ENCODE measurements at regions not wholly inside any gene's neighbourhood (a gene's known extent, or its start where the extent isn't known, plus 50 kb on each side); places are given as distances from the start of the nearest gene placed in this dataset.

DNA sequence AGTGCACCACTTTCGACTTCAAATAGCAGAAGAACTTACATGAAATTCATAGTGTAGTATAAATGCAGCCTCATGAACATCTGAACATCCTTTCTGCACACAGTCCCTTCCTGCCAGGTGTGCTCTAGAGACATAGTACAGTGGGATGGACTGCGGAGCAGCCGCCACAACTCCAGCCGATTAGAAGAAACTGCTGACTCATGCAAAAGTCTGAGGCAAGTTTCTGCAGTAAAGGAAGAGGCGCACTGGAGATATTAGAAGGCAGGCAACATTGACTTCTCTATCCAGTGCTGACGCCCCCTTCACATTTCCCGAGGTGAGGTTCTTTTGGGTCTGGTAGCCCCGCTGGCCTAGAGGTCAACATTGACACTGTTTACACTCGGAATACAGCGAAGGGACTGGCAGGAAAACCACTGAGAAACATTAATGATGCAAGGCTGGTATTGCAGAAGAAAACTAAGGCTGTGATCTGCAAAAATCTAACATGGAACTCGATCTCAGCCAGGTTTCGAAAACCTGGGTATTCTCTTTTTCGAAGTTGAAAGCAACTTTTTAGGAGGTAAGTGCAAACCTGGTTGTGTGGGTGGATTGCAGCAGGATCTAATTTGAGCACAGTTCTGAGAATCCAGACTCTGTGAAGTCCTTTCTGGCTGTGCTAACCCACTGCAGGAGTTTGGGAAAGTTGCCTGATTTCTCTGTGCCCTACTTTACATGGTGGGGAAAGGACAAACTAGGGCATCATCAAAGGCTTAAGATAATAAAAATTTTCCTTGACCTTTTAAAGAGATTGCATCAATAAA, 90.7 kb downstream of the CDC7 start:
- no peaks in the 10 kb centered on the region for H3K27me3 ChIP-seq (ENCODE audit: insufficient read depth, low read length)
- H2AFZ ChIP-seq (ENCODE audit: low read length, unreplicated experiment), result no peak overlapping the region
- H3K79me2 ChIP-seq (ENCODE audit: control insufficient read depth, insufficient read depth, low read length, unreplicated experiment), result no peaks in the 10 kb centered on the region
- no peak overlapping the region for H3K4me3 ChIP-seq (ENCODE audit: low read depth, low read length)
- H3K4me1 ChIP-seq (ENCODE audit: control insufficient read depth, insufficient read depth, low read length, unreplicated experiment), result no peaks in the 10 kb centered on the region
- H3K36me3 ChIP-seq (ENCODE audit: insufficient read depth, low read length), result no peaks in the 10 kb centered on the region
- no peak overlapping the region for H3K27ac ChIP-seq (ENCODE audit: low read depth, low read length)

DNA sequence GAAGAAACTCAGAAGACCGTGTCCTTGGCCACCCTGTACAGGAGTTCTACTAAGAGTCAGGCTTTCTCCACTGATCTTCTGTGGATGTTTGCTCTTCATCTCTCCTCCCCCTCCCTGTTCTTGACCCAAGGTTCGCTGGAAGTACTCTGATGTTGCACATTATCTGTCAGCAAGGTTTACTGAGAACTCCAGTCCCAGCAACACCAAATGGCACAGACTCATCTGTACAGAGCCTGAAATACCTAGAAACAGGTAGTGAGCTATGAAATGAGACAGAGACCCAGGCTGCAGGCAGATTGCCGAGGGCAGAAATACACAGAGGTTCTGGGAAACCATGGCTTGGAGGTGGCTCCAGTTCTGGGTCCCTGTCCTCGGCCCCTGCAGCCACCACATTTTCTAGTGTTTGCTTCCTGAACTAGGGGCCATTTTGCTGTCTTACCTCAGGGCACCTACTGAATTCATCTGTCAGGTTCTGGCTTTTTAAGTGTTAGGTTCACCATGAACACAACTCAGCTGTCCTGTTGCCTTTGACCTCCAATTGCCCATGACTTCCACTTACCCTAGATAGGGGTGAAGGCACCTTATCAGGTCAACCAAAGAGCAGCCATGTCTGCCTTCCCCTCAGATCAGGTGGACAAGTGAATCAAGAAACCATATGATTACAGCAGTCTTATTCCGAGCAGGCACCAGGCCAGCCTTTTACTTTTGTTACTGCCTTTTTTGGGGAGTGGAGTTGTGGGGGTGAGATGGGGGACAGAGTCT, 92.2 kb downstream of the CDC7 start:
- Histone ChIP-seq H3K27me3 (ENCODE audit: insufficient read depth, low read length) (no peaks in the 10 kb centered on the region), H3K4me3 (ENCODE audit: low read depth, low read length) (no peak overlapping the region), H3K36me3 (ENCODE audit: insufficient read depth, low read length) (no peaks in the 10 kb centered on the region), H3K27ac (ENCODE audit: low read depth, low read length) (no peak overlapping the region), H2AFZ (ENCODE audit: low read length, unreplicated experiment) (no peak overlapping the region), H3K4me1 (ENCODE audit: control insufficient read depth, insufficient read depth, low read length, unreplicated experiment) (peaks cover 4% of the 10 kb centered on the region), H3K79me2 (ENCODE audit: control insufficient read depth, insufficient read depth, low read length, unreplicated experiment) (no peaks in the 10 kb centered on the region)

DNA sequence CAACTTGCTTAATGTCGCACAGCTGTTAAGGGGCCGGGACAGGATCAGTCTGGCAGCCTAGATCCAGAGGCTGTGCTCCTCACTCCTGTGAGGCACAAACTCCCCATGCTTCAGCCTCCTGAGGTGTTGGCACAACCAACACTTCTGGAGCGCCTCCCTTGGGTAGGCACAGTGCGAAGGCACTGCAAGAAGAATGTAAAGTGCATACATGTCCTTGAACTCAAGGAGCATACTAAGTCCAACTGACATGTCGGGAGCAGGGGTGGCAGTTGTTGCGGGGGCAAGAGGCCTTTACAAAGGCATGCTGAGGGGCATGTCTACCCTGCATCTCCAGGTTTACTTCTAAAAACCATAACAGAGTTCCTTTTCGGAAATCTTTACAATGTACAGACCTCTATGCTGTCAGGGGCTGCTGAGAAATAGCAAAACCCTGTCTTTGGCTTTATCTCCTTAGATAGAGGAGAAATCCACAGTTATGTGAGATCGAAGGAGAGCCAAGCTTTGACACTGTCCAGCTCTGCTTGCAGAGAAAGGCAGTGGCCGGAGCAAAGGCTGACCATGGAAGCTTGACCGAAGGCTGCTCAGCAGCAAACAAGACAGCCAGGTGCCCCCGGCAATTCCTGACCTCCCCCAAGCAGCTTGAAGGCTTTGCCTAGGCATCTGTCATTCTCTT, 93.9 kb downstream of the CDC7 start:
- Histone ChIP-seq H3K36me3 (ENCODE audit: insufficient read depth, low read length) (no peaks in the 10 kb centered on the region), H2AFZ (ENCODE audit: low read length, unreplicated experiment) (no peak overlapping the region), H3K79me2 (ENCODE audit: control insufficient read depth, insufficient read depth, low read length, unreplicated experiment) (no peaks in the 10 kb centered on the region), H3K4me3 (ENCODE audit: low read depth, low read length) (no peak overlapping the region), H3K27me3 (ENCODE audit: insufficient read depth, low read length) (no peaks in the 10 kb centered on the region), H3K4me1 (ENCODE audit: control insufficient read depth, insufficient read depth, low read length, unreplicated experiment) (peaks cover 4% of the 10 kb centered on the region), H3K27ac (ENCODE audit: low read depth, low read length) (no peak overlapping the region)

DNA sequence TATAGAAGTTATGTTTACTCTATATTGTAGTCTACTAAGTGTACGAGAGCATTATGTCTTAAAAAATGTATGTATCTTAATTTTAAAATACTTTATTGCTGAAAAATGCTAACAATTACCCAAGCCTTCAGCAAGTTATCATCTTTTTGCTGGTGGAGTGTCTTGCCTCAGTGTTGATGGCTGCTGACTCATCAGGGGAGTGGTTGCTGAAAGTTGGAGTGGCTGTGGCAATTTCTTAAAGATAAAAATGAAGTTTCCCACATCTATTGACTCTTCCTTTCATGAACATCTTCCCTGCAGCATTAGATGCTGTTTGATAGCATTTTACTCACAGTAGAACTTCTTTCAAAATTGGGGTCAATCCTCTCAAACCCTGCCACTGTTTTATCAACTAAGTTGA, 95.8 kb downstream of the CDC7 start:
- Histone ChIP-seq H3K36me3 (ENCODE audit: insufficient read depth, low read length) (no peaks in the 10 kb centered on the region), H2AFZ (ENCODE audit: low read length, unreplicated experiment) (no peak overlapping the region), H3K4me3 (ENCODE audit: low read depth, low read length) (no peak overlapping the region), H3K4me1 (ENCODE audit: control insufficient read depth, insufficient read depth, low read length, unreplicated experiment) (peaks cover 4% of the 10 kb centered on the region), H3K27me3 (ENCODE audit: insufficient read depth, low read length) (no peaks in the 10 kb centered on the region), H3K79me2 (ENCODE audit: control insufficient read depth, insufficient read depth, low read length, unreplicated experiment) (no peaks in the 10 kb centered on the region), H3K27ac (ENCODE audit: low read depth, low read length) (no peak overlapping the region)

DNA sequence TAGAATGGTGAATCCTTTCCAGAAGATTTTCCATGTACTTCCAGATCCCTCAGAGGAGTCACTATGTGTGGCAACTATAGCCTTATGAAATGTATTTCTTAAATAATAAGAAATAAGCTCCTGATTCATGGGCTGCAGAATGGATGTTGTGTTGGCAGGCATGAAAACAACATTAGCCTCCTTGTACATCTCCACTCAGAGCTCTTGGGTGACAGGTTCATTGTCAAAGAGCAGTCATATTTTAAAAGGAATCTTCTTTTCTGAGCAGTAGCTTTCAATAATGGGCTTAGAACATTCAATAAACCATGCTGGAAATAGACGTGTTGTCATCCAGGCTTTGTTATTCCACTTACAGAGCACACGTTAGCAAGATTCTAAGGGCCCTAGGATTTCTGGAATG, 96.6 kb downstream of the CDC7 start:
- peaks cover 5% of the 10 kb centered on the region for H3K4me1 ChIP-seq (ENCODE audit: control insufficient read depth, insufficient read depth, low read length, unreplicated experiment)
- H3K36me3 ChIP-seq (ENCODE audit: insufficient read depth, low read length), result no peaks in the 10 kb centered on the region
- H2AFZ ChIP-seq (ENCODE audit: low read length, unreplicated experiment), result no peak overlapping the region
- H3K27ac ChIP-seq (ENCODE audit: low read depth, low read length), result no peak overlapping the region
- no peaks in the 10 kb centered on the region for H3K79me2 ChIP-seq (ENCODE audit: control insufficient read depth, insufficient read depth, low read length, unreplicated experiment)
- no peaks in the 10 kb centered on the region for H3K27me3 ChIP-seq (ENCODE audit: insufficient read depth, low read length)
- H3K4me3 ChIP-seq (ENCODE audit: low read depth, low read length), result no peak overlapping the region

DNA sequence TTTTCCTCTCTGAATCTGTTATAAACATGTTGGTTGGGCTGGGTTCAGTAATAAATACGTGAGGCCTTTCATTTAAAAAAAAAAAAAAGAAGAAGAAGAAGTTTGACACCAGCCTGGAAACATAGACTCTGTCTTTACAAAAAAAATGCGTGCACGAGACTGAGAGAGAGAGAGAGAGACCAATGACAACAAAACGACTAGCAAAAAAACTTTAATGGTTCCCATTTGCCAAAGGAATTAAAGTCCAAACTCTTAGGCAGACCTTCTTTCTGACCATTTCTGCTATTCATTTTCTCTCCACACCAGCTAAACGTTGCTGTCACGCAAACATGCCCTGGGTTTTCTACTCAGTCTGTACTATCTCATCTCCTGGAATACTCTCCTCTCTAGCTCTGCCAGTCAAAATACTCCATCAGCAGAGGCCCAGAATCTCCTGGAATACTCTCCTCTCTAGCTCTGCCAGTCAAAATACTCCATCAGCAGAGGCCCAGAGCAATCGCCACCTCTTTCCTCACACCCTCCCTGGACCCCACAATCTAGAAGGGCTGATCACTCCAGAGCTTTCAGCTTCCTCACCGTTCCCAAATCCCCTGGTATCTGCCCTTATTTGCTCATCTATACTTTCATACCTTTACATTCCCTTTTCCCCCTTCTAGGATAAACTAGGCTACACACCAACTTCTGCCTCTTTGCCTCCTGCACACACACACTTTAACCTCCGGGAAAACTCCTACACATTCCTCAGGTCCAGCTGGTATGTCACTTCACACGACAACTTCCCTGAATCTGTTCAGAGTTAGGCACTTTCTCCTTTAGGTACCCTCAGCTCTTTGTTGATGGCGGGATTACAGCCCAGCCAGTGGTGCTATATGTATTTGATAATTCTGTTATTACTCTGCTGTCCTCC, 100.0 kb downstream of the CDC7 start:
- H3K4me1 ChIP-seq (ENCODE audit: control insufficient read depth, insufficient read depth, low read length, unreplicated experiment), result peaks cover 8% of the 10 kb centered on the region
- no peak overlapping the region for H3K27ac ChIP-seq (ENCODE audit: low read depth, low read length)
- no peak overlapping the region for H2AFZ ChIP-seq (ENCODE audit: low read length, unreplicated experiment)
- no peak overlapping the region for H3K4me3 ChIP-seq (ENCODE audit: low read depth, low read length)
- H3K27me3 ChIP-seq (ENCODE audit: insufficient read depth, low read length), result no peaks in the 10 kb centered on the region
- no peaks in the 10 kb centered on the region for H3K36me3 ChIP-seq (ENCODE audit: insufficient read depth, low read length)
- no peaks in the 10 kb centered on the region for H3K79me2 ChIP-seq (ENCODE audit: control insufficient read depth, insufficient read depth, low read length, unreplicated experiment)

DNA sequence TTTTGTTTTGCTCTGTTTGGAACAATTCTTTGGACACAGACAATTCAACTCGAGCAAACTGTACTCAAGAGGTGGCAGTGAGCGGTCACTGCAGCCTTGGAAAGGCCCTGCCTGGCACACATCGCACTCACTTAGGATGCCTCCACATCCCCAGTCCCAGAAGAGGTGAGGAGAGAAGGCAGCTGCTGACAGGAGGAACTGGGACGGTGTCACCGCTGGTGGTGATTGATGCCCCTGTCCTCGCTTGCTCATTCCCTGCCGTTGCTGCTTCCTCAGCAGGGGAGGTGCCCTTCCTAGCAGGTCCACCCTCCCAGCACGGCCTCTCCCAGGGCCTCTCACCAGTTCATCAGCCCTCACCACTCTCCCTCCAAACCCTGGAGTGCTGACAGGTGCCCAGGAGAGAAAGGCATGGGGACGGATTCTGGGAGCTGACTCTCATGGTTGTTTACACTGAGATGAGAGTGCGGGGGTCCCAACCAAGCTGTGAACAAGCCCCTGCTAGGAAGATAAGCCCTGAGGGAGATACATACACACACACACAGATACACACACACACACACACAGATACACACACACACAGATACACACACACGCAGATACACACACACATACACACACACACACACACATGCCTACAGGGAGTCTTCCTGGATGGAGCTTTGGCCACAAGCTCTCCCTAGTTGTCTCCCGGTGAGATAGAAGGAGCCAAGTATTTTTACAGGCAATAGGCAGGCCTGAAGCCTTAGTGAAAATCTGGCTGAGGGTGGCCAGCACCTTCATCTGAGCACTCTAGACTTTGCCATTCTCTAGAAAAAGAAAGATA, 101.1 kb downstream of the CDC7 start:
- H3K4me3 ChIP-seq (ENCODE audit: low read depth, low read length), result no peak overlapping the region
- H3K36me3 ChIP-seq (ENCODE audit: insufficient read depth, low read length), result no peaks in the 10 kb centered on the region
- no peaks in the 10 kb centered on the region for H3K79me2 ChIP-seq (ENCODE audit: control insufficient read depth, insufficient read depth, low read length, unreplicated experiment)
- H3K4me1 ChIP-seq (ENCODE audit: control insufficient read depth, insufficient read depth, low read length, unreplicated experiment), result peaks cover 5% of the 10 kb centered on the region
- no peaks in the 10 kb centered on the region for H3K27me3 ChIP-seq (ENCODE audit: insufficient read depth, low read length)
- H3K27ac ChIP-seq (ENCODE audit: low read depth, low read length), result no peak overlapping the region
- H2AFZ ChIP-seq (ENCODE audit: low read length, unreplicated experiment), result no peak overlapping the region

DNA sequence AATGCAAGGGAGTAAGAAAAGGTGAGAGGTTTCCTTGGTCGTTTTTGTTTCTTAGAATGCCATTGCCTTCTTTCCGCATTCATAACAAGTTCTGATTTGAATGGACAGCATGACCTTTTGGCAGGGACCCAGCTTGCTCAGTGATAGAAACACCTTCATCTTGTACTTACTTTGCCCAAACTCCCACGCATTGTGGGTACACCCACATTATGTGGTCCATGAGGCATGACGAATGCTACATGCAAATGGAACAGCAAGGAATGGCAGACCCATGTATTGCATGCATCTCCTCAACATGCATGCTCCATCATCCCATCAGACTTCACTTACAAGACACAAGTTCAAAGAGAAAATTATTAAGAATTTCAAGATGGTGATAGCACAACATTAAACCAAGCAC, 102.8 kb downstream of the CDC7 start:
- no peaks in the 10 kb centered on the region for H3K36me3 ChIP-seq (ENCODE audit: insufficient read depth, low read length)
- H2AFZ ChIP-seq (ENCODE audit: low read length, unreplicated experiment), result no peak overlapping the region
- H3K27ac ChIP-seq (ENCODE audit: low read depth, low read length), result no peak overlapping the region
- peaks cover 4% of the 10 kb centered on the region for H3K4me1 ChIP-seq (ENCODE audit: control insufficient read depth, insufficient read depth, low read length, unreplicated experiment)
- H3K79me2 ChIP-seq (ENCODE audit: control insufficient read depth, insufficient read depth, low read length, unreplicated experiment), result no peaks in the 10 kb centered on the region
- no peak overlapping the region for H3K4me3 ChIP-seq (ENCODE audit: low read depth, low read length)
- no peaks in the 10 kb centered on the region for H3K27me3 ChIP-seq (ENCODE audit: insufficient read depth, low read length)

DNA sequence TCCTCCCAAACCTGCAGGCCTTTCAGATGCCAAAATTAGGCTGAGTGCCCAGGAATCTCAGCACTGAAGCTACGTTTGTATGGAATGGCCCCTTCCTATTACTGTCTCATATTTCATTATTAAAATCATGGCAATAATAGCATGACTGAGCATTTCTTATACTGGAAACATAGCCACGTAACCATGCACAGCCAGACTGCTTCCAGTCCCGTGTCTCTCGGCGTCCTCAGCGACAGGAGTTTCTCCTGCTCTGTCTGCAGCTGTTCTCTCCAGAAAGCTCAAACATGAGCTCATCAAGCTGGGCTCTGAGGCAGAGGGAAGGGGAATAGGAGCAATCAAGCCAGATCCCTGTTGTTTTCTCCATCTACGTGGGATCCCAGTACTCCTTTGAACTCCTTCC, 104.0 kb downstream of the CDC7 start:
- Histone ChIP-seq H3K27me3 (ENCODE audit: insufficient read depth, low read length) (no peaks in the 10 kb centered on the region), H3K4me3 (ENCODE audit: low read depth, low read length) (no peak overlapping the region), H3K4me1 (ENCODE audit: control insufficient read depth, insufficient read depth, low read length, unreplicated experiment) (peaks cover 12% of the 10 kb centered on the region), H3K36me3 (ENCODE audit: insufficient read depth, low read length) (no peaks in the 10 kb centered on the region), H3K79me2 (ENCODE audit: control insufficient read depth, insufficient read depth, low read length, unreplicated experiment) (no peaks in the 10 kb centered on the region), H2AFZ (ENCODE audit: low read length, unreplicated experiment) (no peak overlapping the region), H3K27ac (ENCODE audit: low read depth, low read length) (no peak overlapping the region)
